ENCODE measurements at regions not wholly inside any gene's neighbourhood (a gene's known extent, or its start where the extent isn't known, plus 50 kb on each side); places are given as distances from the start of the nearest gene placed in this dataset.

DNA sequence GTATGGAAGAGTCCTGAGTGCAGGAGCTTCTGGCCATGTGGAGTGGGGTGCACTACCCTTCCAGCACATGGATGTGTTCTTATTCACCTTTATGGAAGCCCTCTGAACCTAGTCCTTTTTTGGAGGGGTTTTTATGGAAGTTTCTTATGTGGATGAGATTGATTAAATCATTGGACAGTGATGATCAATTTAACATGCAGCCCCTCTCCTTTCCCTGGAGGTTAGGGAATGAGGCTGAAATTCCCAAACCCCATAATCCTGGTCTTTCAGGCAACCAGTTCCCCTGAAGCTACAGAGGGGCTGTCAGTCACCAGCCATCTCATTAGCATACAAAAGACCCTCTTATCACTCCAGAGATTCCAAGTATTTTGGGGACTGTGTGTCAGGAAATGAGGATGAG, 183.9 kb upstream of the MAP3K7 start:
- no peak for DNase-seq (ENCODE audit: low read depth in 1 of 2, low spot score in 1 of 2)
- H3K4me3 ChIP-seq (replicated peaks; ENCODE audit: insufficient read depth, low read length) = no peak overlapping the region
- TF ChIP-seq, protein P1, sequence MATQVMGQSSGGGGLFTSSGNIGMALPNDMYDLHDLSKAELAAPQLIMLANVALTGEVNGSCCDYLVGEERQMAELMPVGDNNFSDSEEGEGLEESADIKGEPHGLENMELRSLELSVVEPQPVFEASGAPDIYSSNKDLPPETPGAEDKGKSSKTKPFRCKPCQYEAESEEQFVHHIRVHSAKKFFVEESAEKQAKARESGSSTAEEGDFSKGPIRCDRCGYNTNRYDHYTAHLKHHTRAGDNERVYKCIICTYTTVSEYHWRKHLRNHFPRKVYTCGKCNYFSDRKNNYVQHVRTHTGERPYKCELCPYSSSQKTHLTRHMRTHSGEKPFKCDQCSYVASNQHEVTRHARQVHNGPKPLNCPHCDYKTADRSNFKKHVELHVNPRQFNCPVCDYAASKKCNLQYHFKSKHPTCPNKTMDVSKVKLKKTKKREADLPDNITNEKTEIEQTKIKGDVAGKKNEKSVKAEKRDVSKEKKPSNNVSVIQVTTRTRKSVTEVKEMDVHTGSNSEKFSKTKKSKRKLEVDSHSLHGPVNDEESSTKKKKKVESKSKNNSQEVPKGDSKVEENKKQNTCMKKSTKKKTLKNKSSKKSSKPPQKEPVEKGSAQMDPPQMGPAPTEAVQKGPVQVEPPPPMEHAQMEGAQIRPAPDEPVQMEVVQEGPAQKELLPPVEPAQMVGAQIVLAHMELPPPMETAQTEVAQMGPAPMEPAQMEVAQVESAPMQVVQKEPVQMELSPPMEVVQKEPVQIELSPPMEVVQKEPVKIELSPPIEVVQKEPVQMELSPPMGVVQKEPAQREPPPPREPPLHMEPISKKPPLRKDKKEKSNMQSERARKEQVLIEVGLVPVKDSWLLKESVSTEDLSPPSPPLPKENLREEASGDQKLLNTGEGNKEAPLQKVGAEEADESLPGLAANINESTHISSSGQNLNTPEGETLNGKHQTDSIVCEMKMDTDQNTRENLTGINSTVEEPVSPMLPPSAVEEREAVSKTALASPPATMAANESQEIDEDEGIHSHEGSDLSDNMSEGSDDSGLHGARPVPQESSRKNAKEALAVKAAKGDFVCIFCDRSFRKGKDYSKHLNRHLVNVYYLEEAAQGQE (IDR thresholded peaks at IDR 0.05; ENCODE audit: insufficient replicate concordance, low read depth) = no peak
- no peak for TF ChIP-seq GABPA (IDR thresholded peaks at IDR 0.05; ENCODE audit: low read depth)
- TF ChIP-seq, protein P2, sequence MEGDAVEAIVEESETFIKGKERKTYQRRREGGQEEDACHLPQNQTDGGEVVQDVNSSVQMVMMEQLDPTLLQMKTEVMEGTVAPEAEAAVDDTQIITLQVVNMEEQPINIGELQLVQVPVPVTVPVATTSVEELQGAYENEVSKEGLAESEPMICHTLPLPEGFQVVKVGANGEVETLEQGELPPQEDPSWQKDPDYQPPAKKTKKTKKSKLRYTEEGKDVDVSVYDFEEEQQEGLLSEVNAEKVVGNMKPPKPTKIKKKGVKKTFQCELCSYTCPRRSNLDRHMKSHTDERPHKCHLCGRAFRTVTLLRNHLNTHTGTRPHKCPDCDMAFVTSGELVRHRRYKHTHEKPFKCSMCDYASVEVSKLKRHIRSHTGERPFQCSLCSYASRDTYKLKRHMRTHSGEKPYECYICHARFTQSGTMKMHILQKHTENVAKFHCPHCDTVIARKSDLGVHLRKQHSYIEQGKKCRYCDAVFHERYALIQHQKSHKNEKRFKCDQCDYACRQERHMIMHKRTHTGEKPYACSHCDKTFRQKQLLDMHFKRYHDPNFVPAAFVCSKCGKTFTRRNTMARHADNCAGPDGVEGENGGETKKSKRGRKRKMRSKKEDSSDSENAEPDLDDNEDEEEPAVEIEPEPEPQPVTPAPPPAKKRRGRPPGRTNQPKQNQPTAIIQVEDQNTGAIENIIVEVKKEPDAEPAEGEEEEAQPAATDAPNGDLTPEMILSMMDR (IDR thresholded peaks at IDR 0.05; ENCODE audit: insufficient read depth, low read length) = no peak
- no peak for TF ChIP-seq SPI1 (IDR thresholded peaks at IDR 0.05; ENCODE audit: borderline replicate concordance, low read depth)
- TF ChIP-seq POLR2AphosphoS5 (IDR thresholded peaks at IDR 0.05; ENCODE audit: low read depth) = no peak
- no peak overlapping the region for H3K27ac ChIP-seq (replicated peaks)
- H3K27me3 ChIP-seq (ENCODE audit: insufficient read depth, poor library complexity, severe bottlenecking) = peaks cover 2% of the 10 kb centered on the region

DNA sequence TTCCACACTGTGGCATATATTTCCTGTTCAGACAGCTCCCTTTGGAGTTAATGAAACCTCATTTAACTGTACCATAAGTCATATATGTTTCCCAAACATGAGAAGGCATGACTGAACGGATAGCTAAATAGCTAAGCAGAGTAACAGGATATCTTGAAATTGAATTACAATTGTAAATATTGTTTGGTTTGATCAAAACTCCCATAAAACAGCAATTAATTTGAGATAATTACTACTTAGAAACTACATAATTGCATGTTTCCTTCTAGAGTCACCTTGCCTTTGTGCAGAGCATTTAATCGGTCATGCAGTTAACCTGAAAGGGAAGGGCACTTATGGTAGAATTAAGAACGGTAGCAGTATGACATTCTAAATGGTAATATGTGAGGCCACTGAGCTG, 179.0 kb upstream of the MAP3K7 start:
- Histone ChIP-seq H3K27me3 (ENCODE audit: insufficient read depth, poor library complexity, severe bottlenecking) (no peaks in the 10 kb centered on the region), H3K27ac (replicated peaks) (no peak overlapping the region), H3K4me3 (replicated peaks; ENCODE audit: insufficient read depth, low read length) (no peak overlapping the region)
- no peak for TF ChIP-seq GABPA (IDR thresholded peaks at IDR 0.05; ENCODE audit: low read depth)
- TF ChIP-seq, protein P2 (IDR thresholded peaks at IDR 0.05; ENCODE audit: insufficient read depth, low read length) = no peak
- TF ChIP-seq POLR2AphosphoS5 (IDR thresholded peaks at IDR 0.05; ENCODE audit: low read depth) = no peak
- TF ChIP-seq, protein P1 (IDR thresholded peaks at IDR 0.05; ENCODE audit: insufficient replicate concordance, low read depth) = no peak
- TF ChIP-seq SPI1 (IDR thresholded peaks at IDR 0.05; ENCODE audit: borderline replicate concordance, low read depth) = no peak
- no peak for DNase-seq (ENCODE audit: low read depth in 1 of 2, low spot score in 1 of 2)

DNA sequence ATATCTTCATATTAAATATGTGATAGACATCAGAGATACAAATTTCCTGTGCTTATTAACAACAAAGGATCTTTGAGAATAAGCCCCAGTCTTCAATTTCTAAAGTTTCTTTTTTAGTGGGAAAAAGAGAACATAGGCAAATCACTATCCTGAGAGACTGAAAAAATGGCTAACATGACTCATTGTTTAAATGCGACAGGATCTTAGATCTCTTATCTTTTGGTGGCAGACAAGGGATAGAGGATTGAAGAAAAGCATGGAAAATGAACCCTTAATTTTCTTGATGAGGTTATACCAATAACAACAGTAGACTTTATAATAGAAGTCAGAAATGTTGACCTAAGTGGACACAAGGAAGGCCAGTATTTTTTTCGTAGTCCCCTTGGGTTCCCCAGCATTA, 178.6 kb upstream of the MAP3K7 start:
- Histone ChIP-seq H3K27me3 (ENCODE audit: insufficient read depth, poor library complexity, severe bottlenecking) (no peaks in the 10 kb centered on the region), H3K27ac (replicated peaks) (no peak overlapping the region)
- TF ChIP-seq POLR2AphosphoS5 (IDR thresholded peaks at IDR 0.05; ENCODE audit: low read depth) = no peak
- TF ChIP-seq, protein P2 (IDR thresholded peaks at IDR 0.05; ENCODE audit: insufficient read depth, low read length) = no peak
- TF ChIP-seq GABPA (IDR thresholded peaks at IDR 0.05; ENCODE audit: low read depth) = no peak
- TF ChIP-seq, protein P1 (IDR thresholded peaks at IDR 0.05; ENCODE audit: insufficient replicate concordance, low read depth) = no peak
- TF ChIP-seq SPI1 (IDR thresholded peaks at IDR 0.05; ENCODE audit: borderline replicate concordance, low read depth) = no peak

More for the DNA sequence above, 178.6 kb upstream of the MAP3K7 start:
- DNase-seq (ENCODE audit: low read depth in 1 of 2, low spot score in 1 of 2) = no peak
- H3K4me3 ChIP-seq (replicated peaks; ENCODE audit: insufficient read depth, low read length) = no peak overlapping the region
